Central memory CD8-positive, alpha-beta T cell (primary cell): ENCODE measurements at regions not wholly inside any gene's neighbourhood (a gene's known extent, or its start where the extent isn't known, plus 50 kb on each side); places are given as distances from the start of the nearest gene placed in this dataset.

Experiments
- ATAC-seq: fragments of 150-1000 bp; cut with Tn5 transposase; replicated peaks from 2 replicates; pipeline ENCODE4 v1.10.0; 2022; ENCODE audit warnings: mild to moderate bottlenecking, moderate FRiP score, moderate number of reproducible peaks; ENCODE audit not compliant: poor library complexity, severe bottlenecking; ENCODE audit errors: extremely low read depth
- DNase-seq, 2 donors: peaks; one replicate each; pipeline ENCODE4 v3.0.0; 2021; ENCODE audit warnings: low spot score in 2 of 2
- H3K27ac Mint-ChIP-seq: one replicate; pipeline ENCODE4 v1.8.0; 2022; ENCODE audit warnings: low read depth, mild to moderate bottlenecking, moderate library complexity, mixed read lengths
- H3K27me3 Mint-ChIP-seq: one replicate; pipeline ENCODE4 v1.8.0; 2022; ENCODE audit warnings: mixed read lengths
- H3K36me3 Mint-ChIP-seq: one replicate; pipeline ENCODE4 v1.8.0; 2022; ENCODE audit warnings: mild to moderate bottlenecking, moderate library complexity, mixed read lengths; ENCODE audit not compliant: insufficient read depth
- H3K4me1 Mint-ChIP-seq: one replicate; pipeline ENCODE4 v1.8.0; 2022; ENCODE audit warnings: mixed read lengths
- H3K4me3 Mint-ChIP-seq: one replicate; pipeline ENCODE4 v1.8.0; 2022; ENCODE audit warnings: mild to moderate bottlenecking, moderate library complexity, mixed read lengths
- H3K9me3 Mint-ChIP-seq: one replicate; pipeline ENCODE4 v1.8.0; 2022; ENCODE audit warnings: mixed read lengths

GRCh38 chr7:50216626-50217025 lies 87.9 kb upstream of the IKZF1 start:
- Mint-ChIP-seq H3K9me3 (no peaks in the 10 kb centered on the region), H3K27me3 (no peaks in the 10 kb centered on the region), H3K36me3 (peaks cover 2% of the 10 kb centered on the region), H3K4me3 (no peak overlapping the region), H3K27ac (no peak overlapping the region), H3K4me1 (peaks cover 28% of the 10 kb centered on the region)
- ATAC-seq (no peak), DNase-seq (no peak)

- ATAC-seq (no peak), DNase-seq (no peak)
- Mint-ChIP-seq H3K4me3 (no peak overlapping the region), H3K9me3 (no peaks in the 10 kb centered on the region), H3K27me3 (no peaks in the 10 kb centered on the region), H3K36me3 (peaks cover 2% of the 10 kb centered on the region), H3K27ac (no peak overlapping the region), H3K4me1 (peaks cover 46% of the 10 kb centered on the region)
These were observed 89.7 kb upstream of the IKZF1 start for GRCh38 chr7:50214771-50215170.

- H3K4me3 Mint-ChIP-seq = peak overlapping the region; percentile 24
- H3K27me3 Mint-ChIP-seq = no peaks in the 10 kb centered on the region
- peak overlapping the region; percentile 8 for H3K27ac Mint-ChIP-seq
- peaks cover 2% of the 10 kb centered on the region for H3K36me3 Mint-ChIP-seq
- no peaks in the 10 kb centered on the region for H3K9me3 Mint-ChIP-seq
- ATAC-seq (no peak), DNase-seq (no peak)
- H3K4me1 Mint-ChIP-seq = peaks cover 46% of the 10 kb centered on the region
These were observed 90.3 kb upstream of the IKZF1 start for GRCh38 chr7:50214126-50214670.

GRCh38 chr7:50213622-50214017 lies 90.9 kb upstream of the IKZF1 start:
- Mint-ChIP-seq H3K9me3 (no peaks in the 10 kb centered on the region), H3K36me3 (peaks cover 5% of the 10 kb centered on the region), H3K4me1 (peaks cover 47% of the 10 kb centered on the region), H3K27me3 (no peaks in the 10 kb centered on the region), H3K4me3 (peak overlapping the region; percentile 24), H3K27ac (peak overlapping the region; percentile 8)
- no peak for ATAC-seq
- DNase-seq = no peak

- Mint-ChIP-seq H3K4me1 (peaks cover 54% of the 10 kb centered on the region), H3K4me3 (peak overlapping the region; percentile 24), H3K9me3 (no peaks in the 10 kb centered on the region), H3K27me3 (no peaks in the 10 kb centered on the region), H3K27ac (no peak overlapping the region), H3K36me3 (peaks cover 5% of the 10 kb centered on the region)
- DNase-seq (no peak), ATAC-seq (peak; percentile 30)
These were observed 91.6 kb upstream of the IKZF1 start for GRCh38 chr7:50212666-50213621.

GRCh38 chr7:50212016-50212325 lies 92.5 kb upstream of the IKZF1 start:
- Mint-ChIP-seq H3K27ac (peak overlapping the region; percentile 42), H3K27me3 (no peaks in the 10 kb centered on the region), H3K36me3 (peaks cover 5% of the 10 kb centered on the region), H3K4me3 (no peak overlapping the region), H3K9me3 (no peaks in the 10 kb centered on the region), H3K4me1 (peaks cover 64% of the 10 kb centered on the region)
- ATAC-seq (no peak), DNase-seq (no peak)

- ATAC-seq = no peak
- Mint-ChIP-seq H3K9me3 (no peaks in the 10 kb centered on the region), H3K4me3 (peak overlapping the region; percentile 25), H3K27ac (peak overlapping the region; percentile 42), H3K4me1 (peaks cover 70% of the 10 kb centered on the region), H3K36me3 (peaks cover 5% of the 10 kb centered on the region), H3K27me3 (no peaks in the 10 kb centered on the region)
- DNase-seq = no peak
These were observed 93.1 kb upstream of the IKZF1 start for GRCh38 chr7:50211130-50212015.

- H3K4me3 Mint-ChIP-seq = peak overlapping the region; percentile 25
- H3K9me3 Mint-ChIP-seq = no peaks in the 10 kb centered on the region
- DNase-seq = no peak
- H3K27me3 Mint-ChIP-seq = no peaks in the 10 kb centered on the region
- ATAC-seq = peak; percentile 17
- H3K36me3 Mint-ChIP-seq = peaks cover 5% of the 10 kb centered on the region
- H3K4me1 Mint-ChIP-seq = peaks cover 76% of the 10 kb centered on the region
- peak overlapping the region; percentile 42 for H3K27ac Mint-ChIP-seq
These were observed 93.8 kb upstream of the IKZF1 start for GRCh38 chr7:50210706-50211115.

- no peak overlapping the region for H3K4me3 Mint-ChIP-seq
- no peaks in the 10 kb centered on the region for H3K27me3 Mint-ChIP-seq
- peak overlapping the region; percentile 48 for H3K27ac Mint-ChIP-seq
- no peaks in the 10 kb centered on the region for H3K9me3 Mint-ChIP-seq
- peaks cover 80% of the 10 kb centered on the region for H3K4me1 Mint-ChIP-seq
- peaks cover 5% of the 10 kb centered on the region for H3K36me3 Mint-ChIP-seq
- DNase-seq (no peak), ATAC-seq (no peak)
These were observed 94.9 kb upstream of the IKZF1 start for GRCh38 chr7:50209461-50210135.

GRCh38 chr7:50208378-50208982 lies 96.0 kb upstream of the IKZF1 start:
- H3K4me1 Mint-ChIP-seq = peaks cover 72% of the 10 kb centered on the region
- no peak overlapping the region for H3K27ac Mint-ChIP-seq
- peak overlapping the region; percentile 26 for H3K4me3 Mint-ChIP-seq
- H3K9me3 Mint-ChIP-seq = no peaks in the 10 kb centered on the region
- H3K27me3 Mint-ChIP-seq = no peaks in the 10 kb centered on the region
- peaks cover 5% of the 10 kb centered on the region for H3K36me3 Mint-ChIP-seq
- ATAC-seq (no peak), DNase-seq (no peak)

- peak overlapping the region; percentile 82 for H3K27ac Mint-ChIP-seq
- ATAC-seq (no peak), DNase-seq (no peak)
- H3K36me3 Mint-ChIP-seq = peaks cover 4% of the 10 kb centered on the region
- no peak overlapping the region for H3K4me3 Mint-ChIP-seq
- no peaks in the 10 kb centered on the region for H3K27me3 Mint-ChIP-seq
- H3K9me3 Mint-ChIP-seq = no peaks in the 10 kb centered on the region
- H3K4me1 Mint-ChIP-seq = peaks cover 65% of the 10 kb centered on the region
These were observed 96.7 kb upstream of the IKZF1 start for GRCh38 chr7:50207686-50208255.

GRCh38 chr7:50207251-50207564 lies 97.3 kb upstream of the IKZF1 start:
- H3K4me3 Mint-ChIP-seq = no peak overlapping the region
- no peaks in the 10 kb centered on the region for H3K27me3 Mint-ChIP-seq
- H3K4me1 Mint-ChIP-seq = peaks cover 59% of the 10 kb centered on the region
- H3K9me3 Mint-ChIP-seq = no peaks in the 10 kb centered on the region
- DNase-seq (no peak), ATAC-seq (no peak)
- peak overlapping the region; percentile 84 for H3K27ac Mint-ChIP-seq
- peaks cover 4% of the 10 kb centered on the region for H3K36me3 Mint-ChIP-seq
